K562 (cell line): ENCODE measurements at regions not wholly inside any gene's neighbourhood (a gene's known extent, or its start where the extent isn't known, plus 50 kb on each side); places are given as distances from the start of the nearest gene placed in this dataset.
A peak's percentile ranks its signal among the peaks of the same experiment; 100 is the strongest.

Source experiments
- ATAC-seq: fragments of 200-7000 bp; cut with Tn5 transposase; 3 replicates; pipeline ENCODE4 v1.9.1; 2020; ENCODE audit warnings: moderate library complexity
- BruUV-seq: library from RNA; stranded (reverse); fragments of 400-500 nt; replicated peaks from 2 replicates; lab custom pipeline; 2021; lab: Mats Ljungman, UMichigan
- CTCF ChIA-PET: fragments of 300-600 bp; formaldehyde crosslinking; extraction: SDS; loops from one replicate; lab custom pipeline; 2021; ENCODE audit warnings: low intra/inter-chr PET ratio; lab: Yijun Ruan, JAX
- POLR2A ChIA-PET: fragments of 300-600, 350-650 bp; sonication (Branson Sonifier 250); formaldehyde crosslinking; extraction: SDS; loops from one replicate; lab custom pipeline; 2021; ENCODE audit warnings: antibody characterized with exemption, inconsistent platforms; lab: Yijun Ruan, JAX
- DNase-seq, 4 experiments: peaks; one replicate each; pipeline versions ENCODE4 v3.0.0 to v3.0.0-alpha.2; 2011 to 2018; ENCODE audit warnings: low spot score in 3 of 4, mixed read lengths in 3 of 4; ENCODE audit errors: extremely low read depth in 1 of 4
- FAIRE-seq: peaks from 2 replicates; lab custom pipeline; 2011; peaks lifted over from hg19 to GRCh38; lab: Jason Lieb, UNC
- H2AFZ ChIP-seq: 2 replicates; pipeline ENCODE4 v1.6.0; 2011; ENCODE audit warnings: low read depth, low read length, control low read depth, inconsistent platforms
- H3K27ac ChIP-seq: fragments of 200-600 bp; 3 replicates; pipeline ENCODE4 v1.8.0; 2011; ENCODE audit warnings: low read depth, mild to moderate bottlenecking, control low read depth, inconsistent platforms, low read length, moderate library complexity, mixed read lengths; ENCODE audit errors: extremely low read depth
- H3K27me3 ChIP-seq, 2 experiments: fragments of 300-600 bp in 1 of 2; 2 replicates in 1 of 2; 3 replicates in 1 of 2; pipeline versions ENCODE4 v1.6.0 to v1.8.0; 2011; ENCODE audit warnings: inconsistent platforms in 2 of 2, low read length in 2 of 2, mild to moderate bottlenecking in 1 of 2, mixed read lengths in 1 of 2, moderate library complexity in 1 of 2; ENCODE audit not compliant: control insufficient read depth in 2 of 2, insufficient read depth in 2 of 2
- H3K36me3 ChIP-seq: fragments of 300-600 bp; 3 replicates; pipeline ENCODE4 v1.8.0; 2011; ENCODE audit warnings: mild to moderate bottlenecking, low read length, inconsistent platforms; ENCODE audit not compliant: control insufficient read depth, insufficient read depth
- H3K4me1 ChIP-seq, 2 experiments: fragments of 200-600 bp in 1 of 2; replicated peaks in 1 of 2; 2 replicates in 1 of 2; 3 replicates in 1 of 2; pipeline versions ENCODE4 v1.5.1 to v1.8.0; 2011; ENCODE audit warnings: inconsistent platforms in 2 of 2, low read length in 2 of 2, mild to moderate bottlenecking in 1 of 2, mixed read lengths in 1 of 2, moderate library complexity in 1 of 2; ENCODE audit not compliant: control insufficient read depth in 2 of 2, insufficient read depth in 2 of 2
- H3K4me2 ChIP-seq: 2 replicates; pipeline ENCODE4 v1.6.1; 2011; ENCODE audit warnings: low read length, control low read depth, inconsistent platforms, mixed read lengths; ENCODE audit not compliant: insufficient read depth
- H3K4me3 ChIP-seq: fragments of 200-600 bp; sonication (generic), shearing (Covaris generic); 2 replicates; pipeline ENCODE4 v1.5.1; 2016; ENCODE audit warnings: control low read depth, inconsistent platforms
- H3K79me2 ChIP-seq: fragments of 200-600 bp; 3 replicates; pipeline ENCODE4 v1.8.0; 2011; ENCODE audit warnings: low read length, inconsistent platforms; ENCODE audit not compliant: control insufficient read depth, insufficient read depth
- H3K9ac ChIP-seq, 2 experiments: 2 replicates each; pipeline versions ENCODE4 v1.6.0 to v1.6.1; 2011; ENCODE audit warnings: low read depth in 2 of 2, low read length in 2 of 2, control low read depth in 1 of 2, inconsistent platforms in 1 of 2, mild to moderate bottlenecking in 1 of 2, mixed read lengths in 1 of 2; ENCODE audit not compliant: insufficient read depth in 1 of 2
- H3K9me1 ChIP-seq: one replicate; pipeline ENCODE4 v1.6.0; 2011; ENCODE audit warnings: inconsistent platforms, mild to moderate bottlenecking, low read length, moderate library complexity; ENCODE audit not compliant: control insufficient read depth, insufficient read depth
- H3K9me3 ChIP-seq: replicated peaks from 2 replicates; pipeline ENCODE4 v1.5.1; 2011; ENCODE audit warnings: low read depth, low read length, inconsistent platforms; ENCODE audit not compliant: control insufficient read depth, insufficient read depth
- H4K20me1 ChIP-seq: replicated peaks from 2 replicates; pipeline ENCODE4 v1.6.1; 2011; ENCODE audit warnings: low read length, inconsistent platforms, mixed read lengths; ENCODE audit not compliant: control insufficient read depth, insufficient read depth
- CEBPB ChIP-seq: fragments of 450-650 bp; IDR thresholded peaks from 2 replicates; pipeline ENCODE4 v1.6.1; 2016; ENCODE audit warnings: missing genetic modification characterization, missing compliant biosample characterization
- CEBPG ChIP-seq, 3 experiments: fragments of 200-800 bp in 1 of 3; sonication (Bioruptor generic) in 1 of 3; sonication (generic) in 1 of 3; formaldehyde crosslinking in 1 of 3; IDR thresholded peaks in 2 of 3; conservative IDR thresholded peaks in 1 of 3; 2 replicates each; pipeline versions ENCODE4 v1.6.1 to v1.8.0; 2016 to 2022; ENCODE audit warnings: missing compliant biosample characterization in 2 of 3, missing genetic modification characterization in 2 of 3, mild to moderate bottlenecking in 1 of 3, missing genetic modification reagents in 1 of 3
- FOXJ2 ChIP-seq: fragments of 200-800 bp; sonication (Bioruptor generic); IDR thresholded peaks from 2 replicates; pipeline ENCODE4 v1.6.1; 2016; ENCODE audit warnings: missing genetic modification characterization, missing compliant biosample characterization
- IRF9 ChIP-seq: fragments of 450-650 bp; IDR thresholded peaks from 2 replicates; pipeline ENCODE4 v1.6.1; 2016; ENCODE audit warnings: missing biosample characterization, missing genetic modification characterization
- JUN ChIP-seq, 2 experiments: sonication (generic) in 1 of 2; formaldehyde crosslinking in 1 of 2; IDR thresholded peaks; 2 replicates each; pipeline versions ENCODE4 v1.6.1 to v1.8.0; 2012 to 2022; ENCODE audit warnings: borderline replicate concordance in 2 of 2, mild to moderate bottlenecking in 2 of 2, improper control_type of control experiment in 1 of 2, low read depth in 1 of 2, low read length in 1 of 2, missing genetic modification reagents in 1 of 2
- L3MBTL2 ChIP-seq: fragments of 450-650 bp; IDR thresholded peaks from 2 replicates; pipeline ENCODE4 v1.6.1; 2016; ENCODE audit warnings: mild to moderate bottlenecking, moderate library complexity
- MAFG ChIP-seq: fragments of 450-650 bp; conservative IDR thresholded peaks from 2 replicates; pipeline ENCODE4 v1.6.1; 2016; ENCODE audit warnings: missing genetic modification characterization, missing compliant biosample characterization
- PHF8 ChIP-seq: fragments of 200-600 bp; sonication (generic); IDR thresholded peaks from 2 replicates; pipeline ENCODE4 v1.6.1; 2012; ENCODE audit warnings: mixed run types, mild to moderate bottlenecking, inconsistent platforms, low read length, moderate library complexity, borderline replicate concordance
- RFX1 ChIP-seq: fragments of 450-650 bp; IDR thresholded peaks from 2 replicates; pipeline ENCODE4 v1.6.1; 2016; ENCODE audit warnings: mild to moderate bottlenecking, moderate library complexity
- TRIM24 ChIP-seq, 2 experiments: fragments of 450-650 bp; IDR thresholded peaks; 2 replicates each; pipeline ENCODE4 v1.6.1; 2016
- ZNF384 ChIP-seq: IDR thresholded peaks from 2 replicates; pipeline ENCODE4 v1.6.1; 2012; ENCODE audit warnings: low read depth, low read length, improper control_type of control experiment
- WGBS: fragments of 100-300 bp; shearing (Covaris generic); methylation state at CpG from one replicate; pipeline ENCODE4 v1.1.6; 2016; ENCODE audit warnings: low coverage, mixed read lengths; ENCODE audit not compliant: insufficient coverage; ENCODE audit errors: missing lambda C conversion rate; 5-methylcytosine and 5-hydroxymethylcytosine counted together
- in situ Hi-C: fragments of 300-500 bp; cut with MboI; formaldehyde crosslinking; loops from 4 replicates; pipeline ENCODE4 v1.15.0; 2018; ENCODE audit warnings: inconsistent platforms, mixed read lengths
- intact Hi-C: fragments of 100-400 bp; cut with micrococcal nuclease; formaldehyde crosslinking; loops from 2 replicates; pipeline ENCODE4 v1.14.2; 2022

- POLR2A ChIA-PET, result no interaction called here
- no peak overlapping the region for H3K4me3 ChIP-seq
- FAIRE-seq, result no peak
- no TSS peak for BruUV-seq
- H3K79me2 ChIP-seq, result no peaks in the 10 kb centered on the region
- no peaks in the 10 kb centered on the region for H3K36me3 ChIP-seq
- in situ Hi-C loops, result no loop called here
- intact Hi-C loops, result no loop called here
- WGBS, result 30% methylated on average over 7 of the region's 7 CpGs
- no peaks in the 10 kb centered on the region; the same call in 1 of the 2 replicates for H3K9me3 ChIP-seq
- no peak overlapping the region for H3K9ac ChIP-seq
- H2AFZ ChIP-seq, result no peak overlapping the region
- no peaks in the 10 kb centered on the region for H4K20me1 ChIP-seq
- H3K9me1 ChIP-seq, result no peaks in the 10 kb centered on the region
- no peak for DNase-seq
- TF ChIP-seq L3MBTL2 (no peak), RFX1 (peak; percentile 70), ZNF384 (peak; percentile 56; the same call in 1 of the 2 replicates), JUN (IDR thresholded peaks at IDR 0.05; ENCODE audit: borderline replicate concordance, low read depth, low read length) (no peak), JUN (CRISPR knock-in tag; IDR thresholded peaks at IDR 0.05; ENCODE audit: borderline replicate concordance) (no peak), IRF9 (0 out of 2 replicates have a peak, but pooled peaks have one; percentile 13), CEBPG (CRISPR knock-in tag; IDR thresholded peaks at IDR 0.05) (peak; percentile 42; the same call in 1 of the 2 replicates), CEBPG (tag; conservative IDR thresholded peaks at IDR 0.05 in 1 of 2, IDR thresholded peaks at IDR 0.05 in 1 of 2) (peak in 1 of 2 experiments; percentile 18; a peak in 1 of 4 replicates), PHF8 (no peak), TRIM24 (IDR thresholded peaks at IDR 0.05) (peak; percentile 39 to 55; a peak in 2 of 4 replicates), FOXJ2 (tag) (peak; percentile 86), CEBPB (tag) (peak; percentile 86), MAFG (tag) (peak; percentile 20; the same call in 1 of the 2 replicates)
- no peak overlapping the region for H3K4me2 ChIP-seq
- ATAC-seq, result no peak
- H3K27ac ChIP-seq, result no peak overlapping the region
- peaks cover 3 to 7% of the 10 kb centered on the region in 2 experiments; a peak in 3 of 5 replicates for H3K4me1 ChIP-seq
- CTCF ChIA-PET, result no interaction called here
- no peaks in the 10 kb centered on the region for H3K27me3 ChIP-seq
These were observed 86.8 kb upstream of the EIF5 start for GRCh38 chr14:103247169-103247606.
